Endothelial cell (in vitro differentiated cells): ENCODE measurements at regions not wholly inside any gene's neighbourhood (a gene's known extent, or its start where the extent isn't known, plus 50 kb on each side); places are given as distances from the start of the nearest gene placed in this dataset.

Experiments used
- DNase-seq: peaks from one replicate; pipeline ENCODE4 v3.0.0; 2021; ENCODE audit warnings: low spot score
- H3K27ac Mint-ChIP-seq: one replicate; pipeline ENCODE4 v1.8.0; 2021; ENCODE audit warnings: mixed read lengths, inconsistent platforms; ENCODE audit not compliant: unreplicated experiment
- H3K27me3 Mint-ChIP-seq: one replicate; pipeline ENCODE4 v1.8.0; 2021; ENCODE audit warnings: mild to moderate bottlenecking, moderate library complexity, mixed read lengths, inconsistent platforms; ENCODE audit not compliant: unreplicated experiment
- H3K36me3 Mint-ChIP-seq: one replicate; pipeline ENCODE4 v1.8.0; 2021; ENCODE audit warnings: mild to moderate bottlenecking, low read depth, mixed read lengths, inconsistent platforms; ENCODE audit not compliant: unreplicated experiment
- H3K4me1 Mint-ChIP-seq: one replicate; pipeline ENCODE4 v1.8.0; 2021; ENCODE audit warnings: mild to moderate bottlenecking, mixed read lengths, inconsistent platforms; ENCODE audit not compliant: unreplicated experiment
- H3K4me3 Mint-ChIP-seq: one replicate; pipeline ENCODE4 v1.8.0; 2021; ENCODE audit warnings: mild to moderate bottlenecking, mixed read lengths, inconsistent platforms; ENCODE audit not compliant: unreplicated experiment
- H3K9me3 Mint-ChIP-seq: one replicate; pipeline ENCODE4 v1.8.0; 2021; ENCODE audit warnings: mixed read lengths, inconsistent platforms; ENCODE audit not compliant: unreplicated experiment
- CTCF ChIP-seq: fragments of 200-600 bp; sonication (generic); IDR thresholded peaks from one replicate; pipeline ENCODE4 v1.5.0; 2021; ENCODE audit warnings: antibody characterized with exemption; ENCODE audit not compliant: unreplicated experiment

- no peak overlapping the region for H3K4me3 Mint-ChIP-seq
- peaks cover 3% of the 10 kb centered on the region for H3K4me1 Mint-ChIP-seq
- no peak overlapping the region for H3K27ac Mint-ChIP-seq
- no peak for TF ChIP-seq CTCF
- H3K27me3 Mint-ChIP-seq: no peaks in the 10 kb centered on the region
- DNase-seq: no peak
- no peaks in the 10 kb centered on the region for H3K36me3 Mint-ChIP-seq
- H3K9me3 Mint-ChIP-seq: no peaks in the 10 kb centered on the region
Measured at GRCh38 chr3:88621586-88621985, 471.8 kb downstream of the C3orf38 start.

DNA sequence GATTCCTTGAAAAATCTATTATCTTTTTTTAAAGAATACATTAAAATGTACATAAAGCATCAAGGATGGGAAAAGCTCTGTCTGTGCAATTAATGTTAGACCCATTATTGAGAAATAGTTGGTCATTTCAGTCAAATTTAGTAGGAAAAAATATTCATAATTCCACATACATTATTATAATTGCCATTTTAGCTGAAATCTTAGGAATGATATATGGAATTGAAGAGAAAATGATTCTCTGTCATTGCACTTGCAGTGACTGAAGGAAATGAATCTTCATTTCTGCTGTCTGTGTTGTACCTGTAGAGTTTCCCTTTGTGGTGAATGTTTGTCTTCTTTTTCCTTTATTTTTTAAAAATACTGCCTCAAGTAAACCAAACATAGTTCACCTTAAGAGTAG lies 473.9 kb downstream of the C3orf38 start:
- TF ChIP-seq CTCF: no peak
- H3K4me1 Mint-ChIP-seq: peaks cover 3% of the 10 kb centered on the region
- no peak for DNase-seq
- no peaks in the 10 kb centered on the region for H3K9me3 Mint-ChIP-seq
- H3K27me3 Mint-ChIP-seq: no peaks in the 10 kb centered on the region
- H3K36me3 Mint-ChIP-seq: no peaks in the 10 kb centered on the region
- H3K27ac Mint-ChIP-seq: no peak overlapping the region
- no peak overlapping the region for H3K4me3 Mint-ChIP-seq

GRCh38 chr3:88626456-88627120 lies 476.8 kb downstream of the C3orf38 start:
- Mint-ChIP-seq H3K4me1 (no peaks in the 10 kb centered on the region), H3K27me3 (no peaks in the 10 kb centered on the region), H3K4me3 (no peak overlapping the region), H3K36me3 (no peaks in the 10 kb centered on the region), H3K27ac (no peak overlapping the region), H3K9me3 (no peaks in the 10 kb centered on the region)
- DNase-seq: no peak
- TF ChIP-seq CTCF: no peak

DNA sequence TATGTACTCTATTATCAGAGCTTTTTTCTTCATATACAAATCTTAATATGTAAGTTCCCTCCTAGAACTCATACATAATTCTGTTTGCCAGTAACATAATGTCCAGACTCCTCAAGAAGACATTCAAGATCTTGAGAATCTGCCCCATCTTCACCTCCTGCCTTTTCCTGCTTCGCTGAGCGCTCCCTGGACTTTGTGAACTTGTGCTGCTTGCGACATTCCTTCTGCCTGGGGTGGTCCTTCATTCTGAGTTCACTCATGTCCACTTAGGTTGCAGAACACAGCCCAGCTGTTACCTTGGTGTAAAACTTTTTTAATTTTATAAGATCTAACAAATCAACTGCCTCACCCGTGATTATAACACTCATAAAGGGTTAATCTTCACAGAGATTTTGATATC lies 478.5 kb upstream of the EPHA3 start:
- no peak for TF ChIP-seq CTCF
- no peaks in the 10 kb centered on the region for H3K36me3 Mint-ChIP-seq
- DNase-seq: no peak
- H3K27ac Mint-ChIP-seq: no peak overlapping the region
- H3K4me1 Mint-ChIP-seq: no peaks in the 10 kb centered on the region
- H3K27me3 Mint-ChIP-seq: no peaks in the 10 kb centered on the region
- no peaks in the 10 kb centered on the region for H3K9me3 Mint-ChIP-seq
- H3K4me3 Mint-ChIP-seq: no peak overlapping the region

DNA sequence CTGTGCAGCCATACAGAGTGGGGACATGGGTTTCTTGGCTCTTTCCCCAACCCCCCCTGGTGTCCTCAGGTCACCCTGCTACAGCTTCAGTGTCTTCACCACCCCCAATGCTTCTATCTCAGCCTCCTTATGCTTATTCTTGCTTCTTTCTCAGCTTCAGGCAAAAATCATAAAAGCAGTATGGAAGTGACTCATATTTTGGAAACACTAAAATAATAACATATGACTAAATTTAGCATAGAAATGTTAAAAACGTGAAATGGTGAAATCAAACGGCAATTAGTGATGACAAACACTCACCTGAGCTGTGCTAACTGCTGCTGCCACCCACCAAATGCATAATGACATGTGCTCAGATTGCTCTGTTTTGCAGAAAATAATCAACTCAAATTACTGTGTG lies 475.2 kb upstream of the EPHA3 start:
- Mint-ChIP-seq H3K4me3 (no peak overlapping the region), H3K4me1 (no peaks in the 10 kb centered on the region), H3K36me3 (no peaks in the 10 kb centered on the region), H3K27ac (no peak overlapping the region), H3K27me3 (no peaks in the 10 kb centered on the region), H3K9me3 (no peaks in the 10 kb centered on the region)
- TF ChIP-seq CTCF: no peak
- no peak for DNase-seq
